ENCODE measurements at regions not wholly inside any gene's neighbourhood (a gene's known extent, or its start where the extent isn't known, plus 50 kb on each side); places are given as distances from the start of the nearest gene placed in this dataset.

DNA sequence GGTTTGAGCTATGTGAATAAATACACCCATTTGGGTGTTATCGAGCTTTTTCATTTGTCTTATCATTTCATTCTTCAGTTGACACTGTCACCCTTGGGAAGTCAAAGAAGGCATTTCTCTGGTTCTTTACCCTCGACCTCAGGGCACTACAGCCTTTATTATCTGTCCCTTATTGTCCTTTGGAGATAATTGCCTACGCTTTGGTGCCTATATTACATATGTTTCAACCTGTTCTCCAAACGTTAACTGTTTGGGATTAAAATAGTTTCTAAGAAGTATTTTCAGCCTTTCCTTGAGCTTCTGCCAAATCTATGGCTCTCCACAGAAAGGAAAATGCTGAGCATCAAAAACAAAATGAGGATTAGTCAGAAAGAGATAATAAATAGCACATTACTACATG, 395.4 kb upstream of the ADAMTS9 start:
- TF ChIP-seq, protein P1, sequence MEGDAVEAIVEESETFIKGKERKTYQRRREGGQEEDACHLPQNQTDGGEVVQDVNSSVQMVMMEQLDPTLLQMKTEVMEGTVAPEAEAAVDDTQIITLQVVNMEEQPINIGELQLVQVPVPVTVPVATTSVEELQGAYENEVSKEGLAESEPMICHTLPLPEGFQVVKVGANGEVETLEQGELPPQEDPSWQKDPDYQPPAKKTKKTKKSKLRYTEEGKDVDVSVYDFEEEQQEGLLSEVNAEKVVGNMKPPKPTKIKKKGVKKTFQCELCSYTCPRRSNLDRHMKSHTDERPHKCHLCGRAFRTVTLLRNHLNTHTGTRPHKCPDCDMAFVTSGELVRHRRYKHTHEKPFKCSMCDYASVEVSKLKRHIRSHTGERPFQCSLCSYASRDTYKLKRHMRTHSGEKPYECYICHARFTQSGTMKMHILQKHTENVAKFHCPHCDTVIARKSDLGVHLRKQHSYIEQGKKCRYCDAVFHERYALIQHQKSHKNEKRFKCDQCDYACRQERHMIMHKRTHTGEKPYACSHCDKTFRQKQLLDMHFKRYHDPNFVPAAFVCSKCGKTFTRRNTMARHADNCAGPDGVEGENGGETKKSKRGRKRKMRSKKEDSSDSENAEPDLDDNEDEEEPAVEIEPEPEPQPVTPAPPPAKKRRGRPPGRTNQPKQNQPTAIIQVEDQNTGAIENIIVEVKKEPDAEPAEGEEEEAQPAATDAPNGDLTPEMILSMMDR (IDR thresholded peaks at IDR 0.05): no peak
- no peak for TF ChIP-seq POLR2A (IDR thresholded peaks at IDR 0.05)

Measured in thyroid gland (tissue), 4 donors.